HFF-Myc (cell line): ENCODE measurements at regions not wholly inside any gene's neighbourhood (a gene's known extent, or its start where the extent isn't known, plus 50 kb on each side); places are given as distances from the start of the nearest gene placed in this dataset.

Source experiments
- DNase-seq: peaks from one replicate; pipeline ENCODE4 v3.0.0-alpha.2; 2011; ENCODE audit warnings: low read depth; ENCODE audit errors: extremely low read depth
- H3K4me3 ChIP-seq: replicated peaks from 2 replicates; pipeline ENCODE4 v1.5.1; 2011; ENCODE audit warnings: low read depth, mild to moderate bottlenecking, control low read depth, low read length
- TF ChIP-seq, protein P1 (sequence below): IDR thresholded peaks from 2 replicates; pipeline ENCODE4 v1.5.1; 2012; ENCODE audit warnings: mild to moderate bottlenecking, low read depth, low read length, control low read depth; ENCODE audit errors: missing control alignments

DNA sequence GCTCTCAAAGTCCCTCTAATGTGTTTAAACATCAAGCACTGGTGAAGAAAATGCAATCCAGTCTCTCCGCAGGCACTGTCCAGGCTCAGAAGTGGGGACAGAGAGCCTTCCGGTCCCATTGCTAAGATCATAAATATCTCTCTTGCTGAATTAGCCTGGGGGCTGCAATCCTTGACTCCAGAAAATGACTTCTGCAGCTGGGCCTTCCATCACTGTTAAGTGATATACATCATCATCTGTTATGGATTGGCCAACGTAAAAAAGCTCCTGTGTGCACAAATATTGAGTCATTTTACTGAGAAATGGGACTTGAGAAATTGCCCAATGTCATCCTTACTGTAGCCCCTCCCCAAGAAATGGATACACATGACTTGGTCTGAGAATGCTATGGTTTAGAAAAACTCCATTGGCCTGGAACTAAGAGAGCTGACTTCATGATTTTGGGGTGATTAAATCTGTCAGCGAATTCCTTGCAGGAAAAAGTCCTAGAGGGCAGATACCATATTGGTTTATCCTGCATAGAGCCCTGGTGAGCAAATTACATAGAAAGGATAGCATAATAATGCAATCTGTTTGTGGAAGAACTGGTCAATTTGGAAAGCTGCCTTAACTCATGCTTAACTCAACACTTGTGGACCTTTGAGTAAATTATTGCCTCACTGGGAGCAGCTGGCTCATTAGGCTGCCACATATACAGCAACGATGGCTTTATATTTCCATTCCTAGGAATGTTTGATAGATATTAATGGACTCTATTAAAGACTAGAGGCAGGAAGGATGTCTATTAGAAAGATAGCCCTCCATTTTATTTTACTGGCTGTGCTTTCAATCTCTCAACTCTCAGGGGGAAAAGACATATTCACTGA is 346.1 kb downstream of the GBA3 start:
- no peak overlapping the region for H3K4me3 ChIP-seq
- TF ChIP-seq, protein P1, sequence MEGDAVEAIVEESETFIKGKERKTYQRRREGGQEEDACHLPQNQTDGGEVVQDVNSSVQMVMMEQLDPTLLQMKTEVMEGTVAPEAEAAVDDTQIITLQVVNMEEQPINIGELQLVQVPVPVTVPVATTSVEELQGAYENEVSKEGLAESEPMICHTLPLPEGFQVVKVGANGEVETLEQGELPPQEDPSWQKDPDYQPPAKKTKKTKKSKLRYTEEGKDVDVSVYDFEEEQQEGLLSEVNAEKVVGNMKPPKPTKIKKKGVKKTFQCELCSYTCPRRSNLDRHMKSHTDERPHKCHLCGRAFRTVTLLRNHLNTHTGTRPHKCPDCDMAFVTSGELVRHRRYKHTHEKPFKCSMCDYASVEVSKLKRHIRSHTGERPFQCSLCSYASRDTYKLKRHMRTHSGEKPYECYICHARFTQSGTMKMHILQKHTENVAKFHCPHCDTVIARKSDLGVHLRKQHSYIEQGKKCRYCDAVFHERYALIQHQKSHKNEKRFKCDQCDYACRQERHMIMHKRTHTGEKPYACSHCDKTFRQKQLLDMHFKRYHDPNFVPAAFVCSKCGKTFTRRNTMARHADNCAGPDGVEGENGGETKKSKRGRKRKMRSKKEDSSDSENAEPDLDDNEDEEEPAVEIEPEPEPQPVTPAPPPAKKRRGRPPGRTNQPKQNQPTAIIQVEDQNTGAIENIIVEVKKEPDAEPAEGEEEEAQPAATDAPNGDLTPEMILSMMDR: no peak
- no peak for DNase-seq

DNA sequence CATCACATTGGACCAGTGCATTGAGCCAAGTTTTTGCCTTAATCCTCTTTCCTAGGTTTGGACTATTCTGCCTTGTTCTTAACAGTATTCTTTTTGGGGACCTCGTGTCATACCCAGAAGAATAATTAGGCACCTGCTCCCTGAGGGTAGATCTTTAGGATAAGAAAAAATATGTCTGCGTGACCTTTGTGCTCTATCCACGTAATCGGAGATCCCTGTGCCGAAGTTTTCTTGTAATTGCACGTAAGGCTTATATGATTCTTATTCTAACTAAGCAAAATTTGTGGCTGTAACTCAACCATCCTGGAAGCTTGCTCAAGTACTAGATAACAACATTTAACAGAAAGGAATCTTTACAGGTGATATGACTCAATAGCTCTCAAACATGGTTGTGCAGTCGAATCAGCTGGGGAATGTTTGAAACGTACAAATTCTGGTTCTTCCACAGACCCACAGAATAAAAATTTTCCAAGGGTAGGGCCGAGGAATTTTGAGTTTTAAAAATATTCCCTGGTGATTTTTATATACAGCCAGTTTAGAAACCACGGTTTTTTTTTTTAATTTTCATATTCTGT is 344.3 kb downstream of the GBA3 start:
- H3K4me3 ChIP-seq: no peak overlapping the region
- TF ChIP-seq, protein P1: no peak
- no peak for DNase-seq

DNA sequence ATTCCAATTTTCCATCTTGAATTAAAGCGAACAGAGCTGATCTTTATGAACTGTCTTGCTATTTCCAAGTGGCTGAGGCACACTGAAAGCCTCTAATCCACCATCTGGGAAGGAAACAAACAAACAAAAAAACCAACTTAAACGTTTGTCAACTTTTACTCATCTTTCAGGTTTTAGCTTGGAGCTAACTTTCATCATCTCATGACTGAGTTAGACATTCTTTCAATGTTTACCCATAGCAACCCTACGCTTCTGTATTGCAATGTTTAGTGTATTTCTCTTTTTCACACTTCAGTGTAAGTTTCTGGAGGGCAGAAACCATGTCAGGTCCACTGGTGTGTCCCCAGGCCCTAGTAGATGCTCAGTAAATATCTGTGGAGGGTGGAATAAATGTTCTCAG is 343.8 kb downstream of the GBA3 start:
- H3K4me3 ChIP-seq: no peak overlapping the region
- DNase-seq: no peak
- TF ChIP-seq, protein P1: no peak

DNA sequence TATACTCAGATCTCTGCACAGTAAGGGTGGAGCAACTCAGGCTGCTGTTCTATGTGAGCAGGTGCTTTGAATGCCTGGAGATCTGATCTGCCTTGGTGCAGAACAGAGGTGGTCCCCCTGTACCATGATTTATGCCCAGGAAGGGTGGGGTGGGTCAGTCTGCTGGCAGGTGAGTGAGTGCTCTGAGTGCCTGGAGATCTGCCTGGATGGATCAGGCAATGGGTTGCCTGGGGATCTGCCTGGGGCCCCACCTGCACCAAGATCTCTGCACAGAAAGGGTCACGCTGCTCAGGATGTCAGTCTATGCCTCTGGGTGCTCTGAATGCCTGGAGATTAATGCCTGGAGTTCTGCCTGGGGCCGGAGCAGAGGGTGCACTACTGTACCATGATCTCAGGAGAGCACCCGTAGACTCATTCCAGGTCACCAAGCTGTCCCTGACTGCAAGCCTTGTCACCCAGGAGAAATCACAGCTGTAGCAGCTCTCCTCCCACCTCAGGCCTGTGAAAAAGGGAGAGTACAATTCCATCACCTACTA is 342.9 kb downstream of the GBA3 start:
- no peak overlapping the region for H3K4me3 ChIP-seq
- no peak for DNase-seq
- TF ChIP-seq, protein P1: no peak

DNA sequence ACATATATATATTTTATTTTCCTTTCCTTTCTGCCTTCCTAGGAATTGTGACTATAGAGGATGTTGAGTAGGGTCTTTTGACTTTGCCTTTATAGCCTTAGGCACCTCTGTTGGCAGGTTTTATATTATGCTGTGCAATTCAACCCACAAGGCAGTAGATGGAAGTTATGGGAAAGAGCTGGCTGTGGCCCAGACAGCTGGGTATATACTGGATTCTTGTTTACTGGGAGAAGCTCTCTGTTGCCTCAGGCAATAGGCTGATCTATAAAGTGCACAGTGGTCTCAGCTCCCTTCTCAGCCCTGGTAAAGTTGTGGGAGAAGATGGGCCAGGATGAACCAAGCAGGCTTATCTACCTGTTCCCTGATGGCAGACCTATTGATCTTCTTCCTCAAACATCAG is 342.0 kb downstream of the GBA3 start:
- TF ChIP-seq, protein P1: no peak
- no peak for DNase-seq
- H3K4me3 ChIP-seq: no peak overlapping the region

DNA sequence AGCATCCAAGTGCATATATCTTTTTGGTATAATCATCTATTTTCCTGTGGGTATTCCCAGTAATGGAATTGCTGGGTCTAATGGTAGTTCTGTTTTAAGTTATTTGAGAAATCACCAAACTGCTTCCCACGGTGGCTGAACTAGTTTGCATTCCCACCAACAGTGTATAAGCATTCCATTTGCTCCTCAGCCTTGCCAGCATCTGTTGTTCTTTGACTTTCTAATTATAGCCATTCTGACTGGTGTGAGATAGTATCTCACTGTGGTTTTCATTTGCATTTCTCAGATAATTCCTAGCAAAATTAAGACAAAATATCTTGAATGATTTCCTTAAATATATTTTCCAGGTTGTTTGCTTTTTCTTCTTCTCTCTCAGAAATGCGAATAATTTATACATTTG is 341.1 kb downstream of the GBA3 start:
- no peak for DNase-seq
- no peak overlapping the region for H3K4me3 ChIP-seq

More for the DNA sequence above, 341.1 kb downstream of the GBA3 start:
- TF ChIP-seq, protein P1: no peak
